ENCODE measurements at regions not wholly inside any gene's neighbourhood (a gene's known extent, or its start where the extent isn't known, plus 50 kb on each side); places are given as distances from the start of the nearest gene placed in this dataset.

- Histone ChIP-seq H3K4me1 (ENCODE audit: control insufficient read depth in 1 of 2, insufficient read depth in 2 of 2, low read length in 2 of 2) (peaks cover 0 to 3% of the 10 kb centered on the region in 2 donors), H3K27ac (ENCODE audit: low read depth in 1 of 2, low read length in 2 of 2) (no peak overlapping the region), H3K27me3 (ENCODE audit: control insufficient read depth in 2 of 2, insufficient read depth in 2 of 2, low read length in 2 of 2) (no peaks in the 10 kb centered on the region), H4K20me1 (ENCODE audit: insufficient read depth, low read length) (no peaks in the 10 kb centered on the region), H3K4me2 (replicated peaks; ENCODE audit: extremely low read depth, low read length, poor library complexity, severe bottlenecking) (no peak overlapping the region), H3K9ac (ENCODE audit: insufficient read depth, low read length, poor library complexity, severe bottlenecking) (no peak overlapping the region), H3K36me3 (replicated peaks in 1 of 2; ENCODE audit: control insufficient read depth in 1 of 2, insufficient read depth in 2 of 2, low read length in 2 of 2) (no peaks in the 10 kb centered on the region), H3K9me3 (replicated peaks in 1 of 2; ENCODE audit: control insufficient read depth in 1 of 2, insufficient read depth in 1 of 2, low read length in 2 of 2) (peaks cover 0 to 11% of the 10 kb centered on the region in 2 donors), H3K4me3 (replicated peaks in 1 of 3; ENCODE audit: low read depth in 2 of 3, low read length in 3 of 3) (no peak overlapping the region), H3K79me2 (ENCODE audit: insufficient read depth, low read length) (no peaks in the 10 kb centered on the region), H2AFZ (ENCODE audit: insufficient read depth, low read depth, low read length, poor library complexity, severe bottlenecking) (no peak overlapping the region)
- Mint-ChIP-seq H3K27ac (no peak overlapping the region), H3K27me3 (ENCODE audit: low read depth in 3 of 3) (peaks cover 0 to under 1% (median 0%) of the 10 kb centered on the region in 3 donors), H3K4me3 (no peak overlapping the region), H3K36me3 (no peaks in the 10 kb centered on the region), H3K4me1 (peaks cover 10% of the 10 kb centered on the region), H3K9me3 (peaks cover 7 to 28% (median 15%) of the 10 kb centered on the region in 7 donors)
- TF ChIP-seq CTCF (IDR thresholded peaks at IDR 0.05): no peak
- intact Hi-C loops (cut with micrococcal nuclease): no loop called here
- DNase-seq: no peak
Measured at GRCh38 chr21:17709266-17709611, 96.5 kb upstream of the BTG3 start.

GRCh38 chr21:17708522-17709265 is 96.0 kb upstream of the BTG3 start:
- Mint-ChIP-seq H3K4me1 (peaks cover 10% of the 10 kb centered on the region), H3K27ac (no peak overlapping the region), H3K9me3 (peaks cover 7 to 29% (median 19%) of the 10 kb centered on the region in 7 donors), H3K27me3 (ENCODE audit: low read depth in 3 of 3) (peaks cover 0 to 2% (median 0%) of the 10 kb centered on the region in 3 donors), H3K36me3 (no peaks in the 10 kb centered on the region), H3K4me3 (no peak overlapping the region)
- H3K9me3 ChIP-seq (replicated peaks in 1 of 2; ENCODE audit: control insufficient read depth in 1 of 2, insufficient read depth in 1 of 2, low read length in 2 of 2): peaks cover 0 to 11% of the 10 kb centered on the region in 2 donors
- intact Hi-C loops (cut with micrococcal nuclease): no loop called here
- WGBS (ENCODE audit: insufficient coverage): 87% methylated on average over 5 of the region's 5 CpGs
- no peak for TF ChIP-seq CTCF (IDR thresholded peaks at IDR 0.05)
- H3K4me2 ChIP-seq (replicated peaks; ENCODE audit: extremely low read depth, low read length, poor library complexity, severe bottlenecking): no peak overlapping the region
- no peak overlapping the region for H3K9ac ChIP-seq (ENCODE audit: insufficient read depth, low read length, poor library complexity, severe bottlenecking)
- H4K20me1 ChIP-seq (ENCODE audit: insufficient read depth, low read length): no peaks in the 10 kb centered on the region
- no peak overlapping the region for H3K27ac ChIP-seq (ENCODE audit: low read depth in 1 of 2, low read length in 2 of 2)
- no peaks in the 10 kb centered on the region for H3K36me3 ChIP-seq (replicated peaks in 1 of 2; ENCODE audit: control insufficient read depth in 1 of 2, insufficient read depth in 2 of 2, low read length in 2 of 2)
- no peak overlapping the region for H3K4me3 ChIP-seq (replicated peaks in 1 of 3; ENCODE audit: low read depth in 2 of 3, low read length in 3 of 3)
- no peak overlapping the region for H2AFZ ChIP-seq (ENCODE audit: insufficient read depth, low read depth, low read length, poor library complexity, severe bottlenecking)
- no peaks in the 10 kb centered on the region for H3K27me3 ChIP-seq (ENCODE audit: control insufficient read depth in 2 of 2, insufficient read depth in 2 of 2, low read length in 2 of 2)
- peaks cover 0 to 3% of the 10 kb centered on the region in 2 donors for H3K4me1 ChIP-seq (ENCODE audit: control insufficient read depth in 1 of 2, insufficient read depth in 2 of 2, low read length in 2 of 2)
- no peak for DNase-seq
- no peaks in the 10 kb centered on the region for H3K79me2 ChIP-seq (ENCODE audit: insufficient read depth, low read length)
